Mesothelial cell of epicardium (in vitro differentiated cells): ENCODE measurements at regions not wholly inside any gene's neighbourhood (a gene's known extent, or its start where the extent isn't known, plus 50 kb on each side); places are given as distances from the start of the nearest gene placed in this dataset.

Experiments used
- DNase-seq, 2 experiments: peaks; one replicate each; pipeline ENCODE4 v3.0.0; 2021; ENCODE audit warnings: low spot score in 2 of 2; ENCODE audit not compliant: unreplicated experiment in 2 of 2
- H3K27ac Mint-ChIP-seq: 2 replicates; pipeline ENCODE4 v1.8.0; 2021; ENCODE audit warnings: mixed read lengths
- H3K27me3 Mint-ChIP-seq: 2 replicates; pipeline ENCODE4 v1.8.0; 2021; ENCODE audit warnings: low read depth, mixed read lengths
- H3K36me3 Mint-ChIP-seq: 2 replicates; pipeline ENCODE4 v1.8.0; 2021; ENCODE audit warnings: mixed read lengths
- H3K4me1 Mint-ChIP-seq: 2 replicates; pipeline ENCODE4 v1.8.0; 2021; ENCODE audit warnings: mixed read lengths
- H3K4me3 Mint-ChIP-seq: 2 replicates; pipeline ENCODE4 v1.8.0; 2021; ENCODE audit warnings: mild to moderate bottlenecking, moderate library complexity, mixed read lengths
- H3K9me3 Mint-ChIP-seq: 2 replicates; pipeline ENCODE4 v1.8.0; 2021; ENCODE audit warnings: mixed read lengths
- TF ChIP-seq, protein P1 (sequence below): fragments of 200-600 bp; sonication (generic); IDR thresholded peaks from one replicate; pipeline ENCODE4 v1.5.0; 2021; ENCODE audit warnings: antibody characterized with exemption; ENCODE audit not compliant: unreplicated experiment

DNA sequence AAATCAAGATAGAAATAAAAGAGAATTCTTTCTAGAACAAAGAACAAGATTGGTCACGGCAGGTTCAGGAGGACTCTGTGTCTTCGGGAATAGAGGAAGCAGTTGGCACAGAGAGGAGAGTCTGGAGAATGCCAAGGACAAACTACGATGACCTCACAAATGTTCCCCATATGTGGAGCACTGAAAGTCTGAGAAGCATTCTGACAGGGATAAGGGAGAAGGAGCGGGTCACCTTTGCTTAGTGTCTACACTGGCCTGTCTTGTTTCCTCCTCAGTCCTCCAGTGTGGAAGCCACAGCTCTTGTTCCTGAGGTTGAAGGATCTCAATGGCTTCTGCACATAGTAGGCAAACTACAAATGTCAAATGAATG, 338.8 kb downstream of the MYCN start:
- Mint-ChIP-seq H3K36me3 (no peaks in the 10 kb centered on the region), H3K27me3 (no peaks in the 10 kb centered on the region), H3K27ac (no peak overlapping the region), H3K4me1 (peaks cover 10% of the 10 kb centered on the region), H3K9me3 (no peaks in the 10 kb centered on the region), H3K4me3 (no peak overlapping the region)
- DNase-seq = no peak
- TF ChIP-seq, protein P1, sequence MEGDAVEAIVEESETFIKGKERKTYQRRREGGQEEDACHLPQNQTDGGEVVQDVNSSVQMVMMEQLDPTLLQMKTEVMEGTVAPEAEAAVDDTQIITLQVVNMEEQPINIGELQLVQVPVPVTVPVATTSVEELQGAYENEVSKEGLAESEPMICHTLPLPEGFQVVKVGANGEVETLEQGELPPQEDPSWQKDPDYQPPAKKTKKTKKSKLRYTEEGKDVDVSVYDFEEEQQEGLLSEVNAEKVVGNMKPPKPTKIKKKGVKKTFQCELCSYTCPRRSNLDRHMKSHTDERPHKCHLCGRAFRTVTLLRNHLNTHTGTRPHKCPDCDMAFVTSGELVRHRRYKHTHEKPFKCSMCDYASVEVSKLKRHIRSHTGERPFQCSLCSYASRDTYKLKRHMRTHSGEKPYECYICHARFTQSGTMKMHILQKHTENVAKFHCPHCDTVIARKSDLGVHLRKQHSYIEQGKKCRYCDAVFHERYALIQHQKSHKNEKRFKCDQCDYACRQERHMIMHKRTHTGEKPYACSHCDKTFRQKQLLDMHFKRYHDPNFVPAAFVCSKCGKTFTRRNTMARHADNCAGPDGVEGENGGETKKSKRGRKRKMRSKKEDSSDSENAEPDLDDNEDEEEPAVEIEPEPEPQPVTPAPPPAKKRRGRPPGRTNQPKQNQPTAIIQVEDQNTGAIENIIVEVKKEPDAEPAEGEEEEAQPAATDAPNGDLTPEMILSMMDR = no peak

DNA sequence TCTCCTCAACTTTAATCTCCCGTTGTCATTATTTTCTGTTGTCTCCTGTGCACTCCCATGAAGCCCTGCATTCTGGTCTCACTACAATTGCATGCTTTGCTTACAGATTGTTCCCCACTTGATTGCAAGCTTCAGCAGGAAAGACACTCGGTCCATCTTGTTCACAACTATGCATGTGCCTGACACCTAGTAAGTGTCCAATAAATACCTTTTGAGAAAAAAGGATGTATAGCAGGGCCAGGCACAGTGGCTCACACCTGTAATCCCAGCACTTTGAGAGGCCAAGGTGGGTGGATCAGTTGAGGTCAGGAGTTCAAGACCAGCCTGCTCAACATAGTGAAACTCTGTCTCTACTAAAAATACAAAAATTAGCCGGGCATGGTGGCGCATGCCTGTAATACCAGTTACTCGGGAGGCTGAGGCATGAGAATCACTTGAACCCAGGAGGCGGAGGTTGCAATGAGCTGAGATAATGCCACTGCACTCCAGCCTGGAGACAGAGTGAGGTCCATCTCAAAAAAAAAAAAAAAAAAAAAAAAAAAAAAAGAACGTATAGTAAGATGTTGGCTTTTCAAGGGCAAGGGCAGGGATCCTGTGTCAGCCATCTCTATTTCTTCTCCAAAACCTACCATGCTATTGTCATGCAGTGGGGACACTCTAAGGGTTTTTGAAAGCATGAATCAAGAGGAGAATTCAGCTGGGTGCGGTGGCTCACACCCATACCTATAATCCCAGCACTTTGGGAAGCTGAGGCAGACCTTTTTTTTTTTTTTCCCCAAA, 338.3 kb downstream of the MYCN start:
- DNase-seq = no peak
- peaks cover 10% of the 10 kb centered on the region for H3K4me1 Mint-ChIP-seq
- no peaks in the 10 kb centered on the region for H3K9me3 Mint-ChIP-seq
- H3K27me3 Mint-ChIP-seq = no peaks in the 10 kb centered on the region
- no peaks in the 10 kb centered on the region for H3K36me3 Mint-ChIP-seq
- no peak overlapping the region for H3K4me3 Mint-ChIP-seq
- no peak overlapping the region for H3K27ac Mint-ChIP-seq
- TF ChIP-seq, protein P1 = no peak

DNA sequence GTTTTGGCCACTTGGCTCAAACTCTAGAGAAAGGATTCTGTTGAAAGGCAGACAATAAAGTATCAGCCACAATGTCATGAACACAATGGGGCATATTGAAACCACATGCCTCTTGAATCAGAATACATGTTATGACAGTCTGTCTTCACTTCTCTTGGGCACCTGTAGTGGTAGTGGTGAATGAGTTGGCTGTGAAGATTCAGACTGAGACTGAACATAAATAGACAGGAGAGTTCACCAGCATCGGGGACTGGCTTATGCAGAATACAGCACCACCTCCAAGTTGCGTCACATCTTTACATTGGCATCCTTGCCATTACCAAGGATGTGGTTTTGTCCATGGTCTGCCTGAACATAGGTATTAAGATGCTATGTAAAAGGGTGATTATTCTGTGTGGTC, 336.8 kb downstream of the MYCN start:
- no peaks in the 10 kb centered on the region for H3K36me3 Mint-ChIP-seq
- H3K9me3 Mint-ChIP-seq = no peaks in the 10 kb centered on the region
- no peak overlapping the region for H3K27ac Mint-ChIP-seq
- H3K4me3 Mint-ChIP-seq = no peak overlapping the region
- H3K4me1 Mint-ChIP-seq = peaks cover 6% of the 10 kb centered on the region
- no peak for DNase-seq
- no peaks in the 10 kb centered on the region for H3K27me3 Mint-ChIP-seq
- TF ChIP-seq, protein P1 = no peak

DNA sequence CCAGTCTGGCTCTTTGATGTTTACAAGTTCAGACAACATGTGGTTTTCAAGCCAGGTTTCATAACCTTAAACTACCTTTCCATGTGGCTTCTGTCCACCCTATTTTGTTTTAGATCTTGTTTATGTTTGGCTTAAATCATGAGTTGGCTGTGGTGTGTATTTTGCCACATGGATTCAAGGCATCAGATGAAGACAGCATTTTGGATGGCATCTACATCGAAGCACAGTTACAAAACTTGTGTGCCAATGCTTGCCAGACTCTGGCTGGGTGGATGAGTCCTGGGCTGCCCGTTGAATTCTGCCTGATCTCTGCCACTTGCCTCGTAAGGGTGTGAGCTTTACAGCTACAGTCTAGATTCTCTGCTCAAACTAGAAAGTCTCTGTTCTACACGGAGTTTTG, 335.3 kb downstream of the MYCN start:
- Mint-ChIP-seq H3K4me1 (peaks cover 1% of the 10 kb centered on the region), H3K36me3 (no peaks in the 10 kb centered on the region), H3K27me3 (no peaks in the 10 kb centered on the region), H3K9me3 (no peaks in the 10 kb centered on the region), H3K4me3 (no peak overlapping the region), H3K27ac (no peak overlapping the region)
- TF ChIP-seq, protein P1 = no peak
- DNase-seq = no peak

- H3K4me3 Mint-ChIP-seq = no peak overlapping the region
- H3K36me3 Mint-ChIP-seq = no peaks in the 10 kb centered on the region
- TF ChIP-seq, protein P1 = no peak
- no peaks in the 10 kb centered on the region for H3K27me3 Mint-ChIP-seq
- no peak overlapping the region for H3K27ac Mint-ChIP-seq
- DNase-seq = no peak
- H3K4me1 Mint-ChIP-seq = peaks cover 1% of the 10 kb centered on the region
- H3K9me3 Mint-ChIP-seq = no peaks in the 10 kb centered on the region
These were observed 334.8 kb downstream of the MYCN start for GRCh38 chr2:16275131-16275530.
